ENCODE measurements at regions not wholly inside any gene's neighbourhood (a gene's known extent, or its start where the extent isn't known, plus 50 kb on each side); places are given as distances from the start of the nearest gene placed in this dataset.
"Not testable (repeated sequence)": the region's sequence is repeated elsewhere in the genome, so short reads cannot be mapped to it uniquely, and the experiment has no call there.

DNA sequence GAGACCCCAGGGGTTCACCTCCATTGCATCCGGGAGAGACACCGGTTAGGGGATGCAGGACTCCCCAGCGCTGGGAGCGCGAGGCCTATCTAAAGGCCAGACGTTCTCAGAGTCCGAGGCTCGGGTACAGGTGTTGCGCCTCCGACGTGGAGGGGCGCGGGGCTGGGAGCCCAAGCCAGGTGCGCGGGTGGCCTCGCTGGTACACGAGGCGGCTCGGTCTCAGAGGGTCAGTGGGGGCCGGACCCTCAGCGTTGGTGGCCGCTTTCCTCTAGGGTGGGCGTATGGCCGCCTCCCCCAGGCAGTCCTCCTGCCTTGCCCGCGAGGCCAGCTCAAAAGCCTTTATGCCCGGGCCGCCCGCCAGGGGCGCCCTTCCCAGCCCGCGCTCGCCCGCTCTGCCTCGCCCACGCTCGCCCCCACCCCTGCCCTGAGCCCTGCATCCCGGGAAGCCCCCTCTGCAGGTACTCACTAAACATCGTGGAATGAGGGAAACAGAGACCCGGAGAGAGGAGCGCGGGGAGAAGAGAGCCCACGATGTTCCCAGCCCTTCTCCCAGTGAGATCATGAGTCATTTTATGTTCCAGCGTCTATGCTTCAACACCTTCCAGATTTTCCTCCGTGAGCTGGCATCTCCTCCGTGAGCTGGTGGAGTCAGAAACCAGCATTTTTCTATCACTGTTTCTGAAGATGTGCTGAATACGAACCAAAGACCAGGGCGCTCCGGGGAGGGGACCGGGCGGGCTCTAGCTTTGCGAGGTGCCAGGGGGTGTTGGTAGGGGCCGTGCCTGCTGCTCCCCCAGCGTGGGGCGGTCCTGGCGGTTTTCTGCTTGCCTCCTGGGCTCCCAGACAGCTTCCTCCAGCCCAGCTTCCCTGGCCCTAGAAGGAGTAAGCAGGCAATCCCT, 73.8 kb downstream of the DIO3 start:
- DNase-seq (ENCODE audit: low read depth) = no peak

DNA sequence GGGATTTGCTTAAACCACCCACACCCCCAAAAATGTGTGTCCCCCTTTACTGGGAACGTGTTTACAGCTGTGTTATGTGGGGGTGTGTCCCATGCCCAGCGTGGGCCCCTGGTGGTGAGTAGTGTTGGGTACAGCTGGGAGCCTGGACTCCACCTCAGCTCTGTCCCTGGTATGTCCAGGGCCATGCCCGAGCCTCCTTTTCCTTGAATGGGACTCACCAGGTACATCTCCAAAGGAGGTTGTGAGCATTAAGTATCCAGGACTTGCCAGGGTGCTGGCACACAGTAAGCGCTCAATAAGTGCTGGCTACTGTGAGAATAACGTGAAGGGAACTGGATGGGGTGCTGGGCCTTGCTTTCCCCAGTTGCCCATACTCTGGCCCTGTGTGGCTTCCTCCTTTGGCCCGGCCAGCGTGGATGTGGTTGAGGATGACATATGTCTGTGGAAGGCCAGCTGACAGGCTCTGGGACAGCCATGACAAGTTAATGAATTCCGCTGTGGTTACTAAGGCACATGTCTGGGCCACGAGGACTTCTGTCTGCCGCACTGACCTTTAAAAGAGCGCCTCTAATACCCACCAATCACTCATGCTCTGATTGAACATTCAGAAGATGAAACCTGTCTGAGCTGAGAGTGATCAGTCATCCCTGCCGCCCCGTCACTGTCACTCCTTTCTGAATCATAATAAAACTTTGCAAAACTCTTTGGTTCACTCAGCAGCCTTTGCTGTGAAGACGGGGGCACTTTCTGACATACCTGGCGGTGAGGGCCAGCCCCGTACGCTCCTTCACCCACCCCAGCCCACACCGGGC, 74.7 kb downstream of the DIO3 start:
- DNase-seq (ENCODE audit: low read depth) = no peak

DNA sequence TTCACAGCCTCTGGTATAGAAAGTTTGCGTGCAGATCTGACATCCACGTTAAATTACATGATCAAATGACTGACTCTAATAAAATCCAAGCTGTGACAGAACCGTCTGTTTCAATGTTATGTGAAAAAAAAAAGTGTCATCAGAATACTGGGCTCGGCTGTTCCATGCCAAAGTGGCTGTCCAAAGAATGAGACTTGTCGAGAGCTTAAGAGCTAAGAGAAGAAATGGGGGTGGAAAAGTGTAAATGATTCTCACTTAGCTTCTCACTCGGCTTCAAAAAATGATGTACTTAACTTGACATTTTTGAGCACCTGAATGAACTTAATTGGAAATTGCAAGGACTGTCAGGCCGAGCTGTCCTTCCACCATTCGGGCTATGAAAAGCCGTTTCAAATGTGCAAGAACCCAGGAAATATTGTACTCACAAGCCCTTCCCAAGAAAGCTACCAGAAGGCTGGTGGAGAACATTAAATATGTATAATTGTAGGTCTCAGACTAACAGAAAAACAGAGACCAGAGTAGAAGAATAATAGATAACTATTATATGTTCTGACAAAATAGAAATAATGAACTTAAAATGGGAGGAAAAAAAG, 78.0 kb downstream of the DIO3 start:
- no peak for DNase-seq (ENCODE audit: low read depth)

DNA sequence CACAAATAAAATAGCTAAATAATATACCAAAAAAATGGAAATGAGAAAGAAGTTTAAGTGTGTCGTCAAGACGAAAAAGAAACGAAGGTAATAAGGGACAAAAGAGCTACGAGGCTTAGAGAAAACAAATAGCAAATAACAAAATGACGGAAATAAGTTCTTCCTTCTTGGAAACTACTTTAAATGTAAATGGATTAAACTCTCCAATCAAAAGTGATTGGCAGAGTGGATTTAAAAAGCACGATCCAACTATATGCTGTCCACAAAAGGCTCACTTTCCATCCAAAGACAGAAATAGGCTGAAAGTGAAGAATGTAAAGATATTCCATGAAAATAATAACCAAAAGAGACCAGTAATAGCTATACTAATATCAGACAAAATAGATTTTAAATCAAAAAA, 82.4 kb downstream of the DIO3 start:
- no peak for DNase-seq (ENCODE audit: low read depth)

DNA sequence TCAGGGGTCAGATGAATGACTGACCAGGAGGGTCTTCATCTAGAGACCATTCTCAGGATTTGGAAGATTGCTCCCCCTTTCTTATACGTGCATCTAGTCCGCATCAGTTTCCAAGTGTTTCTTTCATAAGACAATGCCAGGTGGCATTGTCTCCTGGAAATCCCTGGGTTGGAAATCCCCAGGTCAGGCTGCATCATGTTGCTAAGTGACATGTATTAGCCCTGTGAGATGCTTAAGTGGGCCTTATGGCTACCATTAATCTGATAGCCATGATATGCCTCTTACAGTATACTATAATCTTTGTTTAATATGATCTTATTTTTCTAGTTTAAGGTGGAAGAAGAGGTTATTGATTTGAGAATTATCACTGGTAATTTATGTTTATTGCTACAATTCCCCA, 92.8 kb downstream of the DIO3 start:
- DNase-seq (ENCODE audit: low read depth) = no peak

DNA sequence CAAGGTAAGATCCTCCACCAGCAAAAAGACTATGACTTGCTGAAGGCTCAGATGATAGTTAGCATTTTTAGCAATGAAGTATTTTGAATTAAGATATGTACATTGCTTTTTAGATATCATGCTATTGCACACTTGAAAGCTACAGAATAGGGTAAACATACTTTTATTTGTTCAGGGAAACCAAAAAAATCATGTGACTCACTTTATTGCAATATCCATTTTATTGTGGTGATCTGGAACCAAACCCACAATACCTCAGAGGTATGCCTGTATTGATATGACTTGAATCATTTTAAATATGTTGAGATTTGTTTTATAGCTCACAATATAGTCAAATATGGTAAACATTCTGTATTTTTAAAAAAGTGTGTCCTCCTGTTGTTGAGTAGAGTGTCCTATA, 96.1 kb downstream of the DIO3 start:
- no peak for DNase-seq (ENCODE audit: low read depth)

DNA sequence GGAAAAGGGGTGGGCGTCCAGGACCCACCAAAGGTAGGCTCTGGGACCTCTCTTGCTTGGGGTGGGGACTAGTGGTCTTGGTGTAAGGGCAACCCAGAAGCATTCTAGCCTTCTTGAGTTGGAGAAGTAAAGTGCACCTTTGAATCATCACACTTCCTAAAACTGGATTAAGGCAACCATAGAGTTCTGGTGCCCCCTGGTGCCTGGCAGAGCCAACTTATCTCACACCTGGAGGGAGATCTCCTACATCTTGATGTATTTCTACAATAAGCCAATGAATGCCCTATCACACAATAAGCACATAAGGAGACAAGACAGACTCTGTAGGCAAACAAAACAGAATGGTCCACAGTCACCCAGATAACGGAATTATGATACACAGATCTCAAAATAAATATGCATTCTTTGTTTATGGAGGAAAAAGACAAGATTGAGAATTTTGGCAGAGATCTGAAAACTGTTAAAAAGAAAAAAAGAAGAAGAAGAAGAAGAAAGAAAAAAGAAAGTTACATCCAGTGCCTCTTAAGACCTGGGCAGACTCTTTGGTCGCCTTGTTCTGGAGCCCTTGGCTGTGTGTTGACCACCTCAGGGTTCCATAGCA, 95.9 kb upstream of the PPP2R5C start:
- DNase-seq (ENCODE audit: low read depth) = no peak

DNA sequence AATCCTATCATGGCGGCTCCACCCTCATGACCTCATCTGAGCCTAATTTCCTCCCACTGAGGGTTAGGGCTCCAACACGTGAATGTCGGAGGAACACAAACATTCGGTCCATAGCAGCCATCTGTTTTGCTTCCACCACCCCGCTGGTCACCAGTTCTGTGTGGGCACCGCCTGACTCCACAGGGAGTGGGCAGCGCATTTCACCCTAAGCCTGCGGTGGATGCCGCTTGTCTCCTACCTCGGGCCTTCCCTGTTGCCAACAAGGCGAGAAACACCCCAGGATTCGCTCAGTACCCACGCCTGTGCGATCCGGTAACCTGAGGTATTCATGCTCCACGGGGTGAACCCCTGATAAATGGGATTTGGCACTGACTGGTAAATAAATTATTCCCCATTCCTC, 95.2 kb upstream of the PPP2R5C start:
- DNase-seq (ENCODE audit: low read depth) = no peak

DNA sequence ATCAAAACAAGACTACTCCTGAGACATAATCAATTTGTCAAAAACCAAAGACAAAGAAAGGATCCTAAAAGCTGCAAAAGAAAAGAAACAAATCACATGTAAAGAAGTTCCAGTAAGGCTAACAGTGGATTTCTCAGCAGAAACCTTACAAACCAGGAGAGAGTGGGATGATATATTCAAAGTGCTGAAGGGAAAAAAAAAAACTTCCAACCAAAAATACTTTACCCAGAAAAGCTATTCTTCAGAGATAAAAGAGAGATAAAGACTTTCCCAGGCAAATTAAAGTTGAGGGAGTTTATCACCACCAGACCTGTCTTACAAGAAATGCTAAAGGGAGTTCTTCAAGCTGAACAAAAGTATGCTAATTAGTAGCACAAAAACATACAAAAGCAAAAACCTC, 91.9 kb upstream of the PPP2R5C start:
- no peak for DNase-seq (ENCODE audit: low read depth)

DNA sequence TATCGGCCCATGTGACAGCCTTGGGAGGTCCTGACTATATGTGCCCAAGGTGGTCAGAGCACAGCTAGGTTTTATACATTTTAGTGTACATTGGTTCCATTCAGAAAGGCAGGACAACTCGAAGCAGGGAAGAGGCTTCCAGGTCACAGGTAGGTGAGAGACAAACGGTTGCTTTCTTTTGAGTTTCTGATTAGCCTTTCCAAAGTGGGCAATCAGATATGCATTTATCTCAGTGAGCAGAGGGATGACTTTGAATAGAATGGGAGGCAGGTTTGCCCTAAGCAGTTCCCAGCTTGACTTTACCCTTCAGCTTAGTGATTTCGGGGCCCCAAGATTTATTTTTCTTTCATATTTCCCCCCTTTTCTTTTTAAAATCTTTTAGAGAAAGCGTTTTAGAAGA, 87.6 kb upstream of the PPP2R5C start:
- DNase-seq (ENCODE audit: low read depth) = no peak

DNA sequence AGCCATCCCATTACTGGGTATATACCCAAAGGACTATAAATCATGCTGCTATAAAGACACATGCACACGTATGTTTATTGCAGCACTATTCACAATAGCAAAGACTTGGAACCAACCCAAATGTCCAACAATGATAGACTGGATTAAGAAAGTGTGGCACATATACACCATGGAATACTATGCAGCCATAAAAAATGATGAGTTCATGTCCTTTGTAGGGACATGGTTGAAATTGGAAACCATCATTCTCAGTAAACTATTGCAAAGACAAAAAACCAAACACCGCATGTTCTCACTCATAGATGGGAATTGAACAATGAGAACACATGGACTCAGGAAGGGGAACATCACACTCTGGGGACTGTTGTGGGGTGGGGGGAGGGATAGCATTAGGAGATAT, 85.7 kb upstream of the PPP2R5C start:
- not testable (repeated sequence) for DNase-seq (ENCODE audit: low read depth)

DNA sequence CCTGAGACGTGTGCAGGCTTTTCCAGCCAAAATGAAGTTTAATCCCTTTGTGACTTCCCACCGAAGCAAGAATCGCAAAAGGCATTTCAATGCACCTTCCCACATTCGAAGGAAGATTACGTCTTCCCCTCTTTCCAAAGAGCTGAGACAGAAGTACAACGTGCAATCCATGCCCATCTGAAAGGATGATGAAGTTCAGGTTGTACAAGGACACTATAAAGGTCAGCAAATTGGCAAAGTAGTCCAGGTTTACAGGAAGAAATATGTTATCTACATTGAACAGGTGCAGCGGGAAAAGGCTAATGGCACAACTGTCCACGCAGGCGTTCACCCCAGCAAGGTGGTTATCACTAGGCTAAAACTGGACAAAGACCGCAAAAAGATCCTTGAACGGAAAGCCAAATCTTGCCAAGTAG, 83.6 kb upstream of the PPP2R5C start:
- DNase-seq (ENCODE audit: low read depth) = not testable (repeated sequence)

DNA sequence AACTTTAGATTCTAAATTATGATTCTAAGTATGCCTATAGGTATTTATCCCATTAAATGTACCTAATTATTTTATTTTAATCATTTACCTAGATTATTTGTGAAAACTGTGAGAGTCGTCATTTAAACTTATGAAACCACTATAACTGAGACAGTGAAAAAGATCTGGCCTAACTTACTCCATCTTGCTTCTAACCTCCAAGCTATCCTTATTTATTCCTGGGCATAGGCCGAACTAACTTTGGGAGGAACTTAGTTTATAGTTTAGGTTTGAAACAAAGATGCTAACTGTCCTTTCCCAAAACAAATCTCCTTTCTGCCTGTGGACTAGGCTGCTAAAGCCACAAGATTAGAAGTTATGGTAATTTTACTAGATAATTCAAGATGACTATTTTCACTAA, 79.7 kb upstream of the PPP2R5C start:
- no peak for DNase-seq (ENCODE audit: low read depth)

DNA sequence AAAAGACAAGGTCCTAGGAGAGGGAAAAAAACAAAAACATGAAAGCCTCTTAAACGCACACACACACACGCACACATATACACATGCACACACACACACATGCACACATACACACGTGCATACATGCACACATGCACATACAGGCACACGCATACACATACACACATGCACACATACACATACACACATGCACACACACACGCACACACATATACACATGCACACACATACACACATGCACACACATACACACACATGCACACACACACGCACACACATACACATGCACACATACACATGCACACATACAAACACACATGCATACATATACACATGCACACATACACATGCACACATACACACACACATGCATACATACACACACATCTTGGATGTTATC, 78.1 kb upstream of the PPP2R5C start:
- no peak for DNase-seq (ENCODE audit: low read depth)

DNA sequence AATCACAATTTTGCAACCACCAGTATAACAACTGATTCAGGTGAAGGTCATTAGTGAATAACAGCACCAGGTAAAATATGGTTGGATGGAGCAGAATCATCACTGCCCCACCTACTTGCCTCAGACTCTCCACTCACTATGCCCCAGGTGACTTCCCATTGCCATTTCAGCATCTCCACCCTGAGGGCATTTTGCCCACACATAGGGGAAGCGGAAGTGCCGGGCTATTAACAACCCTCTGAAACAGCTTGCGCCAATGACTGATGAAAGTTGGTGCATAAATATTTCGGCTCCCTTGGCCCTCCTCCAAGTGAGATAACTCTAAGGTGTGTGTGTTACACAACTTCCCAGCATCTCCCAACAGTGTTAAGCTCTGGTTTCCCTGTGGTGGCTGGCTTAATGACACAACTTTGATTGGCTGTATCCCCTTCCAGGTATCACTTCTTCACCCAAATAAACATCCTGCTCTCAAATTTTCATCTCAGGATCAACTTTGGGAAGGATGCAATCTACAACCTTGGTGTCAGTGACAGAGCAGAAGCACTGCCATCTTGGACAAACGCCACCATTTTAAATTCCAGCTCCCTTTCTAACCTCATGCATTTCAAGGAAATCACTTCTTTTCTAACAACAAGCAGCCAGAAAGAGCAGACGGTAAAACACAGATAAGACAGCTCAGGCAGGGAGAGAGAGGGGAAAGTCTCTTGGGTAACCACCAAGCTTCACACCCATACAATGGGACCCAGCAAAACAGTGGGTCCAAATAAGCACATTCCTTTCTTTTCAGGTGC, 73.6 kb upstream of the PPP2R5C start:
- no peak for DNase-seq (ENCODE audit: low read depth)

DNA sequence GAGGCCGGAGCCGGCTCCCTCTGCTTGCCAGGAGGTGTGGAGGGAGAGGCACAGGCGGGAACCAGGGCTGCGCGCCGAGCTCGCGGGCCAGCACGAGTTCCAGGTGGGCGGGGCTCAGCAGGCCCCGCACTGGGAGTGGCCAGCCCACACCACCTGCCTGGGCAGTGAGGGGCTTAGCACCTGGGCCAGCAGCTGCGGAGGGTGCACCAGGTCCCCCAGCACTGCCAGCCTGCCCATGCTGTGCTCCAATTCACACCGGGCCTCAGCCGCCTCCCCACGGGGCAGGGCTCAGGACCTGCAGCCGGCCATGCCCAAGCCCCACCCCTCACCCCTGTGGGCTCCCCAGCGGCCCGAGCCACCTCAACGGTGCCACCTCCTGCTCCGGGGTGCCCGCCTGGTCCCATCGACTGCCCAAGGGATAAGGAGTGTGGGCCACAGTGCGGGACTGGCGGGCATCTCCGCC, 72.4 kb upstream of the PPP2R5C start:
- no peak for DNase-seq (ENCODE audit: low read depth)

DNA sequence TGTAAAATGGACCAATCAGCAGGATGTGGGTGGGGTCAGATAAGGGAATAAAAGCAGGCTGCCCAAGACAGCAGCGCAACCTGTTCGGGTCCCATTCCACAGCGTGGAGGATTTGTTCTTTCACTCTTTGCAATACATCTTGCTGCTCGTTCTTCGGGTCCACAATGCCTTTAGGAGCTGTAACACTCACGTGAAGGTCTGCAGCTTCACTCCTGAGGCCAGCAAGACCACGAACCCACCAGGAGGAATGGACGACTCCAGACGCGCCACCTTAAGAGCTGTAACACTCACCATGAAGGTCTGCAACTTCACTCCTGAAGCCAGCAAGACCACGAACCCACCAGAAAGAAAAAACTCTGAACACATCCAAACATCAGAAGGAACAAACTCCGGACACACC, 71.5 kb upstream of the PPP2R5C start:
- DNase-seq (ENCODE audit: low read depth) = not testable (repeated sequence)

DNA sequence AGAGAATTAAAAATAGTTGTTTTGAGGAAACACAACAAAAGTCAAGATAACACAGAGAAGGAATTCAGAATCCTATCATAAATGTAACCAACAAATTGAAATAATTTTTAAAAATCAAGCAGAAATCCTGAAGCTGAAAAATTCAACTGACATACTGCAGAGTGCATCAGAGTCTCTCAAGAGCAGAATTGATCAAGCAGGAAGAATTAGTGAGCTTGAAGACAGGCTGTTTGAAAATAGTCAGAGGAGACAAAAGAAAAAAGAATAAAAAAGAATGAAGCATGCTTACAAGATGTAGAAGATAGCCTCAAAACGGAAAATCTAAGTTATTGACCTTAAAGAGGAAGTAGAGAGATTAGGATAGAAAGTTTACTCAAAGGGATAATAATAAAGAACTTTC, 65.8 kb upstream of the PPP2R5C start:
- DNase-seq (ENCODE audit: low read depth) = no peak

DNA sequence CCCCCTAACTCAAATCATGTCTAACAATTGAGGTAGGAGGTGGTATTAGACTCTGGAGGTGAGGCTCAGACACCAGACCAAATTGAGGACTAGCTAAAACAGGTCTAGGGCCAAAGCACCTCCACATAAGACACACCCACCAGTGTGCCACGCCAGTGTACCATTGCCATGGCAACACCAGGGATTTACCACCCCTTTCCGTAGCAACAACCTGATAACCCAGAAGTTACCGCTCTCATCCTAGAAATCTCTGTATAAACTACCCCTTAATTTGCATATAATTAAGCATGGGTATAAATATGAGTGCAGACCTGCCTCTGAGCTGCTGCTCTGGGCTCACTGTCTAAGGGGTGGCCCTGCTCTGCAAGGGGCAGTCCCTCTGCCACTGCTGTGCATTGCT, 57.4 kb upstream of the PPP2R5C start:
- no peak for DNase-seq (ENCODE audit: low read depth)

DNA sequence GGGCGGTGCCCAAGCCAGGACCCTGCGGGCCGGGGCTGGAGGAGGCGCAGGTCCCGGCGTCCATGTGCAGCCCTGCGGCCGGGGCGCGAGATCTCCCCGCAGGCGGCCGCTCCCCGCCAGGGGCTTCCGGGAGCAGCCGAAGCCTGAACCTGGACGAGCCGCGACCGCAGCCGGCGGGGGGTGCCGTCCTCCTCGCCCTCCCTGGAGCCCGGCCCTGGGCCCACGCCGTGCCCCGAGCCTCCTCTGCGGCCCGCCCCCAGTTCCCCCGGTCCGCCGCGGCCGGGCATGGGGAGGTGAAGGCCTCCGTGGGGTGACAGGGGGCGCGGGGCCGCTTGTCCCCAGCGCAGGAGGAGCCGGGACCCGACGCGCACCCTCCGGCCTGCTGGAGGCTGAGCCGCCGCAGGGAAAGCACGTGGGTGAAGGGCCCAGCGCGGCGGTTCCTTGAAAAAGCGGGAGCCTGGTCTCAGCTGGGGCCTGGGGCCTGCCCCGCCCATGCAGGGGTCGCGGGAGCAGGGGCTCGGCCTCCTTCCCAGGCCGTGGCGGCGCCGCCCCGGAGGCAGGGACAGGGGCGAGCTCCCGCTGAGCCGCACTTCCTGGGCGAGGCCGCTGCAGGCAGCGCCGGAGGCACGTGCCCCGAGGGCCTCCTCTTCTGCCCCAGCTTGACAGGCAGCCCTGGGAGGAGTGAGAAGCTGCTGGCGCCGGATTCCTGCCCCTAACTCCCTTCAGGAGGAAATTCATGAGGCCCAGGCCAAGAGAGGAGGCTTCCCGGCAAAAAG, 55.6 kb upstream of the PPP2R5C start:
- peak; percentile 55 for DNase-seq (ENCODE audit: low read depth)

Data from stimulated activated CD4-positive, alpha-beta T cell treated with anti-CD3 and anti-CD28 coated beads, Interleukin-2, amount 100 ng/mL, for 4 hours (primary cell).